IPS-20b (cell line): ENCODE measurements at regions not wholly inside any gene's neighbourhood (a gene's known extent, or its start where the extent isn't known, plus 50 kb on each side); places are given as distances from the start of the nearest gene placed in this dataset.

ENCODE experiments used
- H3K27ac ChIP-seq: one replicate; pipeline ENCODE4 v1.5.1; 2013; ENCODE audit warnings: low read length
- H3K27me3 ChIP-seq: 2 replicates; pipeline ENCODE4 v1.6.1; 2013; ENCODE audit warnings: mild to moderate bottlenecking, low read length, inconsistent platforms; ENCODE audit not compliant: insufficient read depth
- H3K36me3 ChIP-seq: 2 replicates; pipeline ENCODE4 v1.6.1; 2013; ENCODE audit warnings: low read depth, mild to moderate bottlenecking, inconsistent platforms, low read length, moderate library complexity; ENCODE audit not compliant: insufficient read depth
- H3K4me1 ChIP-seq: 2 replicates; pipeline ENCODE4 v1.6.1; 2013; ENCODE audit warnings: mild to moderate bottlenecking, control low read depth, inconsistent platforms, low read length, moderate library complexity; ENCODE audit not compliant: insufficient read depth
- H3K4me3 ChIP-seq: 2 replicates; pipeline ENCODE4 v1.5.1; 2013; ENCODE audit warnings: mild to moderate bottlenecking, low read length, inconsistent platforms
- H3K9ac ChIP-seq: 2 replicates; pipeline ENCODE4 v1.6.1; 2013; ENCODE audit warnings: low read depth, mild to moderate bottlenecking, inconsistent platforms, low read length, moderate library complexity
- H3K9me3 ChIP-seq: 2 replicates; pipeline ENCODE4 v1.6.1; 2013; ENCODE audit warnings: mild to moderate bottlenecking, low read depth, low read length, inconsistent platforms; ENCODE audit not compliant: insufficient read depth

- H3K4me3 ChIP-seq, result no peak overlapping the region
- no peak overlapping the region for H3K27ac ChIP-seq
- no peaks in the 10 kb centered on the region for H3K27me3 ChIP-seq
- H3K9me3 ChIP-seq, result no peaks in the 10 kb centered on the region
- H3K4me1 ChIP-seq, result no peaks in the 10 kb centered on the region
- H3K36me3 ChIP-seq, result no peaks in the 10 kb centered on the region
- no peak overlapping the region for H3K9ac ChIP-seq
Measured at GRCh38 chr6:87779542-87779941, 77.5 kb upstream of the AKIRIN2 start.

GRCh38 chr6:87772597-87773530, 70.8 kb upstream of the AKIRIN2 start:
- no peak overlapping the region for H3K4me3 ChIP-seq

GRCh38 chr6:87767478-87767877, 65.4 kb upstream of the AKIRIN2 start:
- Histone ChIP-seq H3K27me3 (no peaks in the 10 kb centered on the region), H3K9ac (no peak overlapping the region), H3K27ac (no peak overlapping the region), H3K36me3 (no peaks in the 10 kb centered on the region), H3K4me1 (no peaks in the 10 kb centered on the region; the same call in 1 of the 2 replicates), H3K4me3 (no peak overlapping the region), H3K9me3 (no peaks in the 10 kb centered on the region)

More at GRCh38 chr6:87772597-87773530, 70.8 kb upstream of the AKIRIN2 start:
- Histone ChIP-seq H3K9me3 (no peaks in the 10 kb centered on the region), H3K27me3 (no peaks in the 10 kb centered on the region), H3K9ac (no peak overlapping the region; the same call in 1 of the 2 replicates), H3K36me3 (no peaks in the 10 kb centered on the region), H3K4me1 (no peaks in the 10 kb centered on the region; the same call in 1 of the 2 replicates), H3K27ac (no peak overlapping the region)

GRCh38 chr6:87766211-87766610, 64.2 kb upstream of the AKIRIN2 start:
- Histone ChIP-seq H3K27ac (no peak overlapping the region), H3K9me3 (no peaks in the 10 kb centered on the region), H3K27me3 (no peaks in the 10 kb centered on the region), H3K4me3 (no peak overlapping the region), H3K9ac (no peak overlapping the region), H3K36me3 (no peaks in the 10 kb centered on the region), H3K4me1 (no peaks in the 10 kb centered on the region)

- no peaks in the 10 kb centered on the region for H3K9me3 ChIP-seq
- H3K27me3 ChIP-seq, result no peaks in the 10 kb centered on the region
- H3K4me1 ChIP-seq, result no peaks in the 10 kb centered on the region
- no peaks in the 10 kb centered on the region for H3K36me3 ChIP-seq
- no peak overlapping the region for H3K27ac ChIP-seq
- no peak overlapping the region for H3K4me3 ChIP-seq
- no peak overlapping the region for H3K9ac ChIP-seq
Measured at GRCh38 chr6:87763901-87764300, 61.9 kb upstream of the AKIRIN2 start.

DNA sequence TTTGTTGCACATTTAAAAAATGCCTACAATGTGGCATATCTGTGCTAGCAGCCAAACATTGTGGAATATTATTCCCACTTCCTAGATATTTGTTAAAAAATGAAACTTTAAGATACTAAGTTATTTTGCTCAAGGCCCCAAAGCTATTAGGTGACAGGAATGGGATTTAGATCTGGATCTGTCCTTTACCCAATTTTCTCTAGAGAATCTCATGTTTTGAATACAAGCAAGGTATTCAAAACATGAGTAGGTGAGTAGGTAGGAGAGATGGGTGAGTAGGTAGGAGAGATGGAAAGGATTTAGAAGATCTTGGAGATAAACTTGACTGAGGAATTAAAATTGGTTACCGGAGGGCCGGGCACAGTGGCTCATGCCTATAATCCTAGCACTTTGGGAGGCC, 61.2 kb upstream of the AKIRIN2 start:
- H3K27ac ChIP-seq, result no peak overlapping the region
- no peaks in the 10 kb centered on the region for H3K36me3 ChIP-seq
- no peak overlapping the region for H3K4me3 ChIP-seq
- H3K9me3 ChIP-seq, result no peaks in the 10 kb centered on the region
- H3K27me3 ChIP-seq, result no peaks in the 10 kb centered on the region
- H3K9ac ChIP-seq, result no peak overlapping the region
- no peaks in the 10 kb centered on the region for H3K4me1 ChIP-seq

GRCh38 chr6:87762116-87762515, 60.1 kb upstream of the AKIRIN2 start:
- Histone ChIP-seq H3K27ac (no peak overlapping the region), H3K9me3 (no peaks in the 10 kb centered on the region), H3K27me3 (no peaks in the 10 kb centered on the region), H3K9ac (no peak overlapping the region), H3K4me1 (no peaks in the 10 kb centered on the region), H3K4me3 (no peak overlapping the region), H3K36me3 (no peaks in the 10 kb centered on the region)

DNA sequence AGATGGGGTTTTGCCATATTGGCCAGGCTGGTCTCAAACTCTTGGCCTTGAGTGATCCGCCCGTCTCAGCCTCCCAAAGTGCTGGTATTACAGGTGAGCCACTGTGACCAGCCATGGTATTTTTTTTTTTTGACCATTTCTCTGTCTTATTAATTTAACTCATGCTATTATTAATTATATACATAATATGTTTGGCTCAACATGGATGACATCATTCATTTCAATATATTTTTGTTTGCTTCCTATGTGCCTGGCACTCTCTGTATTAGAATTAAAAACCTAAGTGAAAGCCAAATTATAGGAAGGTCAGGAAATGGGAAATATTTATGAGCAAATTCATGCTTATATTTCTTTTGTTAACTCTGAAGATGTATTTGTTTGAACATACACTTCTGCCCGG, 55.8 kb upstream of the AKIRIN2 start:
- no peaks in the 10 kb centered on the region for H3K36me3 ChIP-seq
- H3K27ac ChIP-seq, result no peak overlapping the region
- H3K27me3 ChIP-seq, result no peaks in the 10 kb centered on the region
- H3K9ac ChIP-seq, result no peak overlapping the region
- H3K4me1 ChIP-seq, result no peaks in the 10 kb centered on the region; the same call in 1 of the 2 replicates
- H3K4me3 ChIP-seq, result no peak overlapping the region
- no peaks in the 10 kb centered on the region for H3K9me3 ChIP-seq

DNA sequence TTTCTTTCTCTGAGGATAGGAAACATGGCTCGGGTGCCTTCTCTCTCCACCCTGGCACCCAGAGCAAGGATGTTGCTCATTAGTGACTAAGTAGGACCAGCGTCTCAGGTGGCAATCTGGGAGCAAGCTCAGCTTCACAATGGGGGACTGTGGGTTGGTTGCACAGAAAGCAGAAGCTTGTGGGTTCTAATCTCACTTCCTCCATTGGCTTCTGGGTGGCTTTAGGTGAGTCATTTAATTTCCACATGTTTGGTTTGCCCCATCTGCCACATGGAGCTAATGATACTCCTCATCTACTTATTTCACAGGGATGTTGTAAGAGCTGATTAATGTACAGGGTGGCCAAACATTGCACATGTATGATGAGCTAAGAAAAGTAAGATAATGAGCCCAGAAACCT, 54.8 kb upstream of the AKIRIN2 start:
- Histone ChIP-seq H3K27me3 (no peaks in the 10 kb centered on the region), H3K4me3 (no peak overlapping the region), H3K36me3 (no peaks in the 10 kb centered on the region), H3K4me1 (no peaks in the 10 kb centered on the region; the same call in 1 of the 2 replicates), H3K9me3 (no peaks in the 10 kb centered on the region), H3K27ac (no peak overlapping the region), H3K9ac (no peak overlapping the region)

- Histone ChIP-seq H3K4me1 (no peaks in the 10 kb centered on the region; the same call in 1 of the 2 replicates), H3K27me3 (no peaks in the 10 kb centered on the region), H3K9ac (no peak overlapping the region), H3K36me3 (no peaks in the 10 kb centered on the region), H3K27ac (no peak overlapping the region), H3K9me3 (no peaks in the 10 kb centered on the region), H3K4me3 (no peak overlapping the region)
Measured at GRCh38 chr6:87755708-87756671, 54.0 kb upstream of the AKIRIN2 start.

GRCh38 chr6:87754828-87755227, 52.8 kb upstream of the AKIRIN2 start:
- H3K36me3 ChIP-seq, result no peaks in the 10 kb centered on the region
- H3K9ac ChIP-seq, result no peak overlapping the region
- no peak overlapping the region for H3K27ac ChIP-seq
- H3K27me3 ChIP-seq, result no peaks in the 10 kb centered on the region
- no peak overlapping the region for H3K4me3 ChIP-seq
- H3K4me1 ChIP-seq, result no peaks in the 10 kb centered on the region; the same call in 1 of the 2 replicates
- no peaks in the 10 kb centered on the region for H3K9me3 ChIP-seq
